Pons (tissue), 1 donor: ENCODE measurements at regions not wholly inside any gene's neighbourhood (a gene's known extent, or its start where the extent isn't known, plus 50 kb on each side); places are given as distances from the start of the nearest gene placed in this dataset.

Experiments
- DNase-seq: peaks from one replicate; pipeline ENCODE4 v3.0.0-alpha.2; 2016; ENCODE audit warnings: low spot score

DNA sequence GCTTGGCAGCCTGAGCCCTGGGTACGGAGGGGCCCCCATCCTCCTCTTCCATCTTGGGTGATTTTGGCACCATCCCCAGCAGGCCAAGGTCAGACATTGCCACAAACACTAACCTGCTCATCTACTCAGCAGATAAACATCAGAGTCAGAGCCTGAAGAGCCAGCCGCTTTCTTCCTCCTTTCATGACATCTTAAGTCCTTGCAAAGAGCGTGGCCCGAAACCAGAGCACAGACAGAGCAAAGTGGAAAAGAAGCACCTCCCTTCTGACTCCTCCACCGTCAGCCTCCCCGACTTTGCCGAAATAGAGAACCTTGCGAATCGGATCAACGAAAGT is 60.4 kb upstream of the RPH3AL start:
- DNase-seq = no peak

- peak; percentile 65 for DNase-seq
Measured at GRCh38 chr17:412211-413015, 59.8 kb upstream of the RPH3AL start.

DNA sequence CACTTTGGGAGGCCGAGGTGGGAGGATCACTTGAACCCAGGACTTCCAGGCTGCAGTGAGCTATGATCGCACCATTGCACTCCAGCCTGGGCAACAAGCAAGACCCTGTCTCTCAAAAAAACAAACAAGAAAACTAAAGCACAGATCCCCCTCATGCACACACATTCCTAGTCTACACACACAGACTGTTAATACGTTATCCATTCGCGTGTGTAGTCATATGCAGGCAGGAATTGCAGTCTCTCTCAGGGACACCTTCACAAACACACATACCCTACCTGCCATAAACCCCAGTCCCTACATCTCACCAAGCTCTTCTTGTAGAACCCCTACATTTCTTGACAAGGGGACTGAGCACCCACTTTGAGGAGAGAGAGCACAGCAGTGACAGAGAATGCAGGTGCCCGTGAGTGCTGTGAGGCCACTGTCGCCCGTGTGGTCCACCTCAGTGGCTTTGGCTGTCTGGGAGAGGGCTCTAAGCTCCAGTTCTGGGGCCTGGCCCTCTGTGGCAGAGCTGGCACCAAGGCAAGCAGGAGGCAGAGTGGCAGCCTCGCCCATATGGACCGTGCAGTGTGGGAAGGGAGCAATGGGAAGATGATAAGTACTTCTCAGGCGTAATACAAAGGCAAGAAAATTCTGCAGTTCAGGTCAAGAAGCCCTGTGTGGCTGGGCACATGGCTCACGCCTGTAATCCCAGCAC is 59.0 kb upstream of the RPH3AL start:
- DNase-seq = no peak

GRCh38 chr17:410543-411401 is 58.2 kb upstream of the RPH3AL start:
- no peak for DNase-seq

- DNase-seq = peak; percentile 98
Measured at GRCh38 chr17:409848-410542, 57.4 kb upstream of the RPH3AL start.

GRCh38 chr17:409308-409847 is 56.8 kb upstream of the RPH3AL start:
- DNase-seq = no peak

DNA sequence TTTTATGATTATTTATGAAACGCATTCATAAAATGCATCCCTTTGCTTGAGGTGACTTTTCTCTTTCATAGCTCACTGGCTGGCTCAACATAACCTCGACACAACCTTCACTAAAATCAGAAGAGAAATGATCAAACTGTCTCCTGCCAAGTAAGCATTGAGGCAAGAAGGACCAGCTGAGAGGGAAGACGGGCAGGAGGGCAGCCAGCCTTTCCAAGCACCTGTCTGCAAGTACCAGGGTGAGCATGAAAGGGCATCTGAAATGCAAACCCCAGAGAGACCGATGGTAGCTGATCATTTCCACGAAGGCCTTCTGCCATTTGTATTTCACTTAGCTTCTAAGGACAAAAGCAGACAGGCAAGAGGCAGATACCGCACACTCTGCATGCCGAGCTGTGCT is 52.1 kb upstream of the RPH3AL start:
- DNase-seq = no peak
